ENCODE measurements at regions not wholly inside any gene's neighbourhood (a gene's known extent, or its start where the extent isn't known, plus 50 kb on each side); places are given as distances from the start of the nearest gene placed in this dataset.

- no peaks in the 10 kb centered on the region for H3K36me3 ChIP-seq (ENCODE audit: control insufficient read depth, insufficient read depth, low read length)
- no peak overlapping the region for H3K4me3 ChIP-seq (ENCODE audit: low read length)
- no peak for TF ChIP-seq CTCF (IDR thresholded peaks at IDR 0.05)
- ATAC-seq (no peak), DNase-seq (no peak)
- H3K9me3 Mint-ChIP-seq, result no peaks in the 10 kb centered on the region
- no peak overlapping the region for H3K27ac ChIP-seq (ENCODE audit: low read length)
- H3K27ac Mint-ChIP-seq, result no peak overlapping the region
- no peaks in the 10 kb centered on the region for H3K4me1 ChIP-seq (ENCODE audit: control insufficient read depth, insufficient read depth, low read length)
- H3K36me3 Mint-ChIP-seq, result no peaks in the 10 kb centered on the region
- intact Hi-C loops (cut with micrococcal nuclease), result no loop called here
- no peaks in the 10 kb centered on the region for H3K9me3 ChIP-seq (ENCODE audit: control insufficient read depth, insufficient read depth, low read length)
- peaks cover 21 to 63% of the 10 kb centered on the region in 2 donors for H3K27me3 Mint-ChIP-seq (ENCODE audit: low read depth in 2 of 2)
- H3K4me1 Mint-ChIP-seq, result no peaks in the 10 kb centered on the region
- 83% methylated on average over 1 of the region's 1 CpG for WGBS (ENCODE audit: insufficient coverage)
- H3K4me3 Mint-ChIP-seq, result no peak overlapping the region
- H3K27me3 ChIP-seq (ENCODE audit: control insufficient read depth, insufficient read depth, low read length), result peaks cover 15% of the 10 kb centered on the region
These were observed 412.4 kb downstream of the MTX2 start for GRCh38 chr2:176681584-176682115.

- Mint-ChIP-seq H3K27me3 (ENCODE audit: low read depth in 2 of 2) (peaks cover 21 to 59% of the 10 kb centered on the region in 2 donors), H3K4me1 (no peaks in the 10 kb centered on the region), H3K27ac (no peak overlapping the region), H3K9me3 (no peaks in the 10 kb centered on the region), H3K4me3 (no peak overlapping the region), H3K36me3 (no peaks in the 10 kb centered on the region)
- intact Hi-C loops (cut with micrococcal nuclease), result no loop called here
- ATAC-seq (no peak), DNase-seq (no peak)
- no peak overlapping the region for H3K4me3 ChIP-seq (ENCODE audit: low read length)
- H3K36me3 ChIP-seq (ENCODE audit: control insufficient read depth, insufficient read depth, low read length), result no peaks in the 10 kb centered on the region
- TF ChIP-seq CTCF (IDR thresholded peaks at IDR 0.05), result no peak
- no peaks in the 10 kb centered on the region for H3K9me3 ChIP-seq (ENCODE audit: control insufficient read depth, insufficient read depth, low read length)
- 100% methylated on average over 1 of the region's 3 CpGs for WGBS (ENCODE audit: insufficient coverage)
- H3K27ac ChIP-seq (ENCODE audit: low read length), result no peak overlapping the region
- peaks cover 15% of the 10 kb centered on the region for H3K27me3 ChIP-seq (ENCODE audit: control insufficient read depth, insufficient read depth, low read length)
- H3K4me1 ChIP-seq (ENCODE audit: control insufficient read depth, insufficient read depth, low read length), result no peaks in the 10 kb centered on the region
These were observed 413.0 kb downstream of the MTX2 start for GRCh38 chr2:176682278-176682677.

- no peaks in the 10 kb centered on the region for H3K9me3 Mint-ChIP-seq
- H3K36me3 ChIP-seq (ENCODE audit: control insufficient read depth, insufficient read depth, low read length), result no peaks in the 10 kb centered on the region
- H3K4me1 ChIP-seq (ENCODE audit: control insufficient read depth, insufficient read depth, low read length), result no peaks in the 10 kb centered on the region
- ATAC-seq, result no peak
- no peaks in the 10 kb centered on the region for H3K4me1 Mint-ChIP-seq
- no peak overlapping the region for H3K27ac Mint-ChIP-seq
- H3K9me3 ChIP-seq (ENCODE audit: control insufficient read depth, insufficient read depth, low read length), result no peaks in the 10 kb centered on the region
- intact Hi-C loops (cut with micrococcal nuclease), result no loop called here
- TF ChIP-seq CTCF (IDR thresholded peaks at IDR 0.05), result no peak
- no peaks in the 10 kb centered on the region for H3K36me3 Mint-ChIP-seq
- no peak overlapping the region for H3K27ac ChIP-seq (ENCODE audit: low read length)
- 86% methylated on average over 1 of the region's 1 CpG for WGBS (ENCODE audit: insufficient coverage)
- H3K4me3 Mint-ChIP-seq, result no peak overlapping the region
- H3K4me3 ChIP-seq (ENCODE audit: low read length), result no peak overlapping the region
- H3K27me3 ChIP-seq (ENCODE audit: control insufficient read depth, insufficient read depth, low read length), result peaks cover 13% of the 10 kb centered on the region
- H3K27me3 Mint-ChIP-seq (ENCODE audit: low read depth in 2 of 2), result peaks cover 26 to 69% of the 10 kb centered on the region in 2 donors
- DNase-seq, result no peak
These were observed 414.4 kb downstream of the MTX2 start for GRCh38 chr2:176683618-176684111.

- H3K4me3 Mint-ChIP-seq, result no peak overlapping the region
- intact Hi-C loops (cut with micrococcal nuclease), result no loop called here
- TF ChIP-seq CTCF (IDR thresholded peaks at IDR 0.05), result no peak
- DNase-seq (no peak), ATAC-seq (no peak)
- WGBS (ENCODE audit: insufficient coverage), result 60% methylated on average over 3 of the region's 3 CpGs
- Histone ChIP-seq H3K4me3 (ENCODE audit: low read length) (no peak overlapping the region), H3K27ac (ENCODE audit: low read length) (no peak overlapping the region), H3K4me1 (ENCODE audit: control insufficient read depth, insufficient read depth, low read length) (no peaks in the 10 kb centered on the region), H3K9me3 (ENCODE audit: control insufficient read depth, insufficient read depth, low read length) (no peaks in the 10 kb centered on the region), H3K27me3 (ENCODE audit: control insufficient read depth, insufficient read depth, low read length) (peaks cover 11% of the 10 kb centered on the region), H3K36me3 (ENCODE audit: control insufficient read depth, insufficient read depth, low read length) (no peaks in the 10 kb centered on the region)
- no peak overlapping the region for H3K27ac Mint-ChIP-seq
- H3K36me3 Mint-ChIP-seq, result no peaks in the 10 kb centered on the region
- H3K27me3 Mint-ChIP-seq (ENCODE audit: low read depth in 2 of 2), result peaks cover 29 to 66% of the 10 kb centered on the region in 2 donors
- H3K4me1 Mint-ChIP-seq, result no peaks in the 10 kb centered on the region
- no peaks in the 10 kb centered on the region for H3K9me3 Mint-ChIP-seq
These were observed 416.7 kb downstream of the MTX2 start for GRCh38 chr2:176685908-176686307.

All from natural killer cell (primary cell).